Posterior vena cava (tissue), 2 donors: ENCODE measurements at regions not wholly inside any gene's neighbourhood (a gene's known extent, or its start where the extent isn't known, plus 50 kb on each side); places are given as distances from the start of the nearest gene placed in this dataset.
"Not testable (repeated sequence)": the region's sequence is repeated elsewhere in the genome, so short reads cannot be mapped to it uniquely, and the experiment has no call there.

Source experiments
- DNase-seq: peaks from one replicate; pipeline ENCODE4 v3.0.0-alpha.2; 2020; ENCODE audit warnings: low spot score
- intact Hi-C, 2 donors: fragments of 100-400 bp; cut with DNase I; formaldehyde crosslinking; loops; one replicate each; pipeline versions ENCODE4 v1.14.1 to v1.14.2; 2022 to 2023
- donor health status: DM: yes; HTN: yes; CAD: no.
- donor health status: DM: yes; HTN: yes; CAD: no.

DNA sequence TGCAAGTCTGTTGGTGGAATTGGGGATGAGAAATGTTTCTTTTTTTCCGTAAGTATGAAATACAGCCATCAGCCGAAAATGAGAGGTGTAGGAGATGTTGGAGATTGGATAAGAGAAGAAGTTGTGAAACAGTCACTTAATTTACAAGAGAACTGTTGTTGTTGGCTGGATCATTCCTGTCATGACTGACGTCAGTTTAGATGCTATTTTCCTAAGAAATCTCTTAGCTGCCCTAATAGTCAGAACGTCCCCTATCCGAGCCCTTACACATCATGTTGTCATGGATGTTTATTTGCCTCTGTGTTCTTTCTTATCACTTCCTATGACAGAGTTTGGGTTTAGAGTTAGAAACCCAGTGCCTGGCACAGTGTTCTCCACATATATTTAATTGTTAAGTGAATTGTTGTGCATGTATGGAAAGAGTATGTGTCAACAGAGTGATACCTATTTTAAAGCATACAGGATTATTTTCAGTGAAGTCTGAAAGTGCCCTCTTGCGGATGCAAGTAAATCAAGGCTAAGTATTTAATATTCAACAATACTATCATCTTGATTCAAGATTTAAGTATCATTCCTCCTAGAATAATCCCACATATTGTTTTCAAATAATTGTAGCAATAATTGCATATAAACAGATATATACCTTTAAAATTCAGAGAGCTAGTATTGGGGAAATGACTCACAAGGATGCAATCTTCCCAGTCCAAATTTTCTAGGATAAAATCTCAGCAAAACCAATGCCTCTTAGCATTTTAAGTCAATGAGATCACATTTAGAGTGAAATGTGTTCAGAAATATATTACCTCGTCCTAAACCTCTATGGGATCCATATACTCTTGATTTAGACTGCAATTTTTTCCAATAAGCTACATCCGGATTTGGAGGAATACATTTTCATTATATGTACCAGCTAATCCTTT, 309.9 kb upstream of the NOX3 start:
- intact Hi-C loops, result no loop called here
- no peak for DNase-seq

DNA sequence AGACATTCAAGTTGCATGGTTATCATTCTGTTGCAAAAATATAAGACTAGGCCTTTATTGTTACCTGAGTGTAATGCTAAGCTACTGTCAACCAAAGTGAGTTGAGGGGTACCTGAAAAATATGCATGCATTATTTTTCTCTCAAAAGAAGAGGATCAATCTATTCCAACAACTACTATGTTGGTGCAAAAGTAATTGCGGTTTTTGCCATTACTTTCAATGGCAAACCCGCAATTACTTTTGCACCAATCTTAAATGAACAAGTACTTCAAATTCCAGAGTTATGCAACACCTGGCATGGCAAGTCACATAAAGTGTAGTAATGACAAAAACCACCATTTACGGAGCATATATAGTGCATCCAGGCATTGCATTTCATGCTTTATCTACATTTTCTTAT, 307.0 kb upstream of the NOX3 start:
- DNase-seq, result no peak
- intact Hi-C loops, result no loop called here

DNA sequence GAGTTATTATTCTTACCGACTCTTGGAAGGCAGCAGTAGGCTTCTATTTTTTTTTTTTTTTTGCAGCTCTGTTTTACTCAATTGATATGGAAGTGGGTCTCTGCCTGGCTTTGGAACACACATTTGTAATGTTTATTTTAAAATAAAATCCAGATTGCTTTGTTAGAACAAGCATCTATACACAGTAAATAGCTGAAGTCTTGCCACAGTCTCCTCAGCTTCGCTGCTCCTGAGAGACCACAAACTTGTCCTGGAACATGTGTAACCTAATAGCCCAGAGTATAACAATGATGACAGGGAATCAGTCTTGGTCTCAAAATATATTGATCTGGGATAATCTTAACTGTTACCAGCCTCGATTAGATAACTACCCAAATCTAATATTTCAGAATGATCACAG, 299.8 kb upstream of the NOX3 start:
- intact Hi-C loops, result no loop called here
- DNase-seq, result no peak

DNA sequence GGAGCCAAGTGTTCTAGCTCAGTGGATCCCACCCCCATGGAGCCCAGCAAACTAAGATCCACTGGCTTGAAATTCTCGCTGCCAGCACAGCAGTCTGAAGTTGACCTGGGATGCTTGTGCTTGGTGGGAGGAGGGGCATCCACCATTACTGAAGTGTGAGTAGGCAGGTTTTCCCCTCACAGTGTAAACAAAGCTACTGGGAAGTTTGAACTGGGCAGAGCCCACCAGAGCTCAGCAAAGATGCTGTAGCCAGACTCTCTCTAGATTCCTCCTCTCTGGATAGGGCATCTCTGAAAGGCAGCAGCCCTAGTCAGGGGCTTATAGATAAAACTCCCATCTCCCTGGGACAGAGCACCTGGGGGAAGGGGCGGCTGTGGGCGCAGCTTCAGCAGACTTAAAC, 293.1 kb upstream of the NOX3 start:
- intact Hi-C loops, DNase-seq: not testable (repeated sequence)

DNA sequence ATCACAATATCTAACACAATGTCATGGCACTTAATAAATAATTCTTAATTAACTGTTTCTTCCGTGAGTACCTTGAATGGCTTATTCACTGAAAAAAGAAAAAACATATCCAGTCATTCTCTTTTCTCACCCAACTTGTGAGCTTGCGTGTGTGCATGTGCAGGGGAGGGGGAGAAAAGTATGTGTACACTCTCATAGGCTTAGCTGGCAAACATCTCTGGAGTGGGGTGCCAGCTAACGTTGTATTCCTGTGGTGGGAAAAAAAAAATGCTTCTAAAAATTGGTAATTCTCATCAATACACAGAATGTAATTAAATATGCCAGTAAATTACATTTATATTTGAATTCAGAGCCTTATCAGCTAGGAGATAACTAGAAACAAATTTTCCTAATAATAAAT, 291.9 kb upstream of the NOX3 start:
- intact Hi-C loops, result no loop called here
- no peak for DNase-seq

DNA sequence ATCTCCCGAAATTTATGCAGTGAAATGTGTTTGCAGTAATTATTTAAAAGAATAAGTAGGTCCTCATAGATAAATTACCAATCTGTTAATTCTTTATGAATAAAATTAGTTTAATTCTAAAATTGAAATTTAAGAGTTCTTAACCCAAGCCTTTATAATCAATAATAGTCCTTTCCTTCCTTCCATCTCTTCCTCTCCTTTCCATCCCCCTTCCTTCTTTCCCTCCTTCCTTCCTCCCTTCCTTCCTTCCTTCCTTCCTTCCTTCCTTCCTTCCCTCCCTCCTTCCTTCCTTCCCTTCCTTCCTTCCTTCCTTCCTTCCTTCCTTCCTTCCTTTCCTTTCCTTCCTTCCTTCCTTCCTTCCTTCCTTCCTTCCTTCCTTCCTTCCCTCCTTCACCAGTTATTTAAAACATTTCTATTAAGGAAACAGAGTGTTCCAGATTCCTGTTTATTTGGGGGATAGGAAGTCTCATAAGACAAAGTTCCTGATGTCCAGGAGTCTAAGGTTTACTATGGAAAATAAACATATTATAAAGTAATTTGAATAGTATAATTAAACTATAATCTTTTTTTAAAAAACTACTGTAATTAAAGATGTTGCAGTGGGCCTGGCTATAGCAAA, 285.3 kb upstream of the NOX3 start:
- intact Hi-C loops, result no loop called here
- DNase-seq, result no peak

DNA sequence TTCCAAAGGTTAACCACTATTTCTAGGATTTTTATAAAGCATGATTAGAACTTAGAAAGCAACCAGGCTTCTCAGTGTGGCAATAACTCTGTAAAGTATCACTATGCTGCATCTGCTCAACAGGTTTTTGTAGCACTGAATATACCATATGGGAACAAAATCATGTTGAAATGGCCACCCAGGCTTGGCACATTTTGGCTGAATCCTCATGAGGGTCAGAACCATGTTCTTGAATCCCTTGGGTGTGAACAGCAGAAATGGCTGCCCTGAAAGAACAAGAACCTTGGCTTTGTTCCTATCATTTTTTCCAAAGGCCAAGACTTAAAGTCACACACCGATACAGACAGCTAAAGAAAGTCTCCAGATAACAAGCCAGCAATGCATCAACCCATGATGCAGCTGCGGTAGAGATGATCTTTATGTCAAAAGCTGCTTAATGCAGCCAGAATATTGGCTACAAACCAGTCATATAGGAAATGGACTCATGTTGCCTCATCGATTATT, 283.0 kb upstream of the NOX3 start:
- no peak for DNase-seq
- intact Hi-C loops, result no loop called here

DNA sequence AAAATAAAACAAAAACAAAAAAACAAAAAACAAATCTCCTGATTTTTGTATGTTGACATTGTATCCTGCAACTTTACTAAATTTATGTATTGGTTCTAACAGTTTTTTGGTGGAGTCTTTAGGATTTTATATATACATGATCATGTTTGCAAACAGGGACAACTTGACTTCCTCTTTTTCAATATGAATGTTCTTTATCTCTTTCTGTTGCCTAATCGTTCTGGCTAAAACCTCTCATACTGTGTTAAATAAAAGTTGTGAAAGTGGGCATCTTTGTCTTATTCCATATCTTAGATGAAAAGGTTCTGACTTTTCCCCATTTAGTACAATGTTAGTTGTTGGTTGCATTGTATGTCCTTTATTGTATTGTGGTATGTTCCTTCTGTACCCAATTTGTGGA, 261.7 kb upstream of the NOX3 start:
- intact Hi-C loops, result no loop called here
- no peak for DNase-seq

DNA sequence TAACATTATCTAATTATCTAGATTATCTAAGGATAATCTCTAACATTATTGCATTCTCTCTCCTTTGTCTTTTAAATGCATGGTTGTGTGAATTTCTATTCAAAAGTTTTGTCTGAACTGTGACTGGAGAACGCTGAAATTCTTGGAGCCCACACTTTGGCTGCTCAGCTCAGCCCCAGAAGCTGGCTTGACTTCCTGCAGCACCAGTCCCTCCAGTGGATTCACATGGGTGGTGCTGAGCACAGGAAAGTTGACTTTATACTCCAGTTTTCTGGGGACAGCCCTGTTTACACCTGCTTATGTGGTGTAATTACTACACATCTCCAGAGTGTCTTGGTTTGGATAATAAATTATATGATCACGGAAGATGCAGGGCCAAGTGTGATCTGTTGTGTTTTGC, 255.1 kb upstream of the NOX3 start:
- intact Hi-C loops, result no loop called here
- DNase-seq, result no peak

DNA sequence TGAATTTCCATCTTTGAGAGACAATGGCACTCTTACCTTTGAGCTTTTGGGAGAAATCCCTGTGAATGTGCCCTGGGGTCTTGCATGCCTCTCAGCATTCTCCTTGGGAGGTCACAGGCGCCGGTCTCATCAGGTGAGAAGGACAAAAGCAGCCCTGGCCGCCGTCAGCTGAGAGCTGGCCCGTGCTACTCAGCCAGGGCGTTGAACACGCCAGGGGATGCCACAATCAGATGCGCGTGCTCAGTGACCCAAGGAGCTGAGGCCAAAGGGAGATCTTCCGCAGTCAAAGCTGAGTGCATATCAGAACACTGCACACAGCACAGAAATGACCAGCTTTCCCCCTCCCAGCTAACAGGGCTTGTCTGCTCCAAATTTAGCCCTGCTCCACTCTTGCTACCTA, 253.6 kb upstream of the NOX3 start:
- DNase-seq, result no peak
- intact Hi-C loops, result no loop called here

DNA sequence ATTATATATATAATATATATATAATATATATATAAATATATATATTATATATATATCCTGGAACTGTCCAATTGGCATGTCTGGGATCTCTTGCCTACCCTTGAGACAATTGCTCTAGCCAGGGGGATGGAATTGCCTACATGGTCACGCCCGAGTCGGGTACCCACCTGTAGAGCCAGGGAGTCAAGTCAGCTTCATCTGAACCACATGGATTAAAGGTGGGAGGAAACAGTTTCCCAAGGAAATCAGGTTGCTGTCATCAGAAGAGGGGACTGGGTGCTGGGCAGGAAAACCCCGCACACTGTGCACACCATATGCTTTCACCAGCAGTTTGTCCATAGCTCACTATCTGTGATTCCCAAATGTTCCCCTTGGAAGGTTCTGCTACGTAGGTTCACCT, 252.5 kb upstream of the NOX3 start:
- DNase-seq, result no peak
- intact Hi-C loops, result no loop called here

DNA sequence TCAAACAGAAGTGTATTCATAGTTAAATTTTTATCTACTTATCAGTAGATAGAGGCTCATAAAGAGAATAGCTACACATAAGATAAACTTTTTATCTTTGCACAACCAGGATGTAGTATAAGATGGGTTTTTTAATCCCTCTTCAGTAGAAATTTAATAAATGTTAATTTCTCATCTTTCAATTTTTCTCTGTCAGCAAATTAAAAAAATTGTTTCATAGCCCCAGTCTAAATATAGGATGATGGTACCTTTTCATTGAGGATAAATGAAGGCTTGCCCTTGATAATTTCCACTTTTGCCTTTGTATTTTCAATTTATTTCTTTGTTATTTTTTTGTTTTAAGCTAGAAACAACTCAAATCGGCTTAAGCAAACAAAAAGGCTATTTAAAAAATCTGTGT, 251.2 kb upstream of the NOX3 start:
- intact Hi-C loops, result no loop called here
- DNase-seq, result no peak

DNA sequence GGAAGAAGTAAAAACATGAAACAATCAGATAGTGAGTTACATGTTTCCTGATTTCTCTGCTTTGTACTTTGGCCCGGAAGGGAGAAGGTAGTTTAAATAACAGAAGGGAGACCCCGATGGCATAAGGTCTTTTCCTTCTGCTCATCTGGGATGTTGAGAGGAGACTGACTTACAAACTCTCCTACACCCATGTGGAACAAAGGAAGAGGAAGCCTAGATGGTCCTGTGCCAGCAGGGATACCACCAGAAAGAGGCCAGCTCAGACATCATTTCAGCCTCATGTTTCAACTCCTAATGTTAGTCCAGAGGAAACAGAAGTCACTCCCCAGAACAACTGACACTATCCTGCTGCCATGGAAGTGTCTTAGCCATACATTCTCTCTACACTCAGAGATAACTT, 250.7 kb upstream of the NOX3 start:
- DNase-seq, result no peak
- intact Hi-C loops, result no loop called here

DNA sequence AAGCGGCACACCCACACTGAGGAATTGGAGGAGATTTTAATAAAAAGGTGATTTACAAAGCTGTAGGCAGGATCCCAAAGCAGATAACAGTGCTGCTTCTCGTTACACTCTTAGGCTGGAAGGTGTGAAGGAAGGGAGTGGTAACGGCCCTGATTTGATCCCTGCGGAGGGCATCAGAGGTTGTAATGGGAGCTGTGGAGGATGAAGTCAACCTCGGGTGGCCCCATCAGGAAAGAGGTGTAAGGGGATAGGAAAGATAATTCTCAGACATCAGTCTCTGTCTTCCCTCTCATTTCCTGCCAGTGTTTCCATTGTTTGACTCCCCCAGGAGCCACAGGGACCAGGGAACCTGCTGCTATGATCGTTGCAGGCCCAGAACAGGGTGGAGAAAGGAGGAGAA, 245.7 kb upstream of the NOX3 start:
- DNase-seq, result no peak
- intact Hi-C loops, result no loop called here

DNA sequence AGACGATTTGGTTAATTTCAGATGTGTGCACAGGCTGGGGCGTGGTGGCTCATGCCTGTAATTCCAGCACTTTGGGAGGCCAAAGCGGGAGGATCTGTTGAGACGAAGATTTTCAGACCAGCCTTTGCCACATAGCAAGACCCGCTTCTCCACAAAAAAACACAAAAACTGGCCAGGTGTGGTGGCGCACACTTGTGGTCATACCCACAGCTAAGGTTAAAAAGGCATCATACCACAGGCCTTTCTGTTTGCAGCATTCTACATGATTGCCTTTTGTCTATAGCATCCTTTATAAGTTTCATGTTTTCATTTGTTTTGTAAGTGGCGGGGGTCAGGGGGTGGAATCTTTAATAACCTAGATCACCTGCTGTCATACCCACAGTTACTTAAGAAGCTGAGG, 239.9 kb upstream of the NOX3 start:
- intact Hi-C loops, result no loop called here
- DNase-seq, result no peak

DNA sequence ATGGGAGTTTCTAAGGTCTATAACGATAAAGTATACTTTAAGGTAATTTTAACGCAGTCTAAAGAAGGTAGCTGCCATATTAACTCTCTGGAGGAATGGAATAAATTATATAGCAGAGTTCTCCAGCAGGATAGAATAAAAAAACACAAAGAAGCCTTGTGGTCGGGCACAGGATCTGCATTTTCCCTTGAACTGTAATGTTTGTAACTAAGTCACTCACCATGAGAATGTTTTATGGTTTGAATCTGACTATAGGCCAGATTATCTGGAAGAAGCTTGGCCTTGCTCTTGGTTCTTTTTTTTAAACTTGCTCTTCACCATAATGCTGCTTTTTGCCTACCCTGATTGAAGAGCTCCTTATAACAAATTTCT, 238.8 kb upstream of the NOX3 start:
- intact Hi-C loops, result no loop called here
- no peak for DNase-seq

DNA sequence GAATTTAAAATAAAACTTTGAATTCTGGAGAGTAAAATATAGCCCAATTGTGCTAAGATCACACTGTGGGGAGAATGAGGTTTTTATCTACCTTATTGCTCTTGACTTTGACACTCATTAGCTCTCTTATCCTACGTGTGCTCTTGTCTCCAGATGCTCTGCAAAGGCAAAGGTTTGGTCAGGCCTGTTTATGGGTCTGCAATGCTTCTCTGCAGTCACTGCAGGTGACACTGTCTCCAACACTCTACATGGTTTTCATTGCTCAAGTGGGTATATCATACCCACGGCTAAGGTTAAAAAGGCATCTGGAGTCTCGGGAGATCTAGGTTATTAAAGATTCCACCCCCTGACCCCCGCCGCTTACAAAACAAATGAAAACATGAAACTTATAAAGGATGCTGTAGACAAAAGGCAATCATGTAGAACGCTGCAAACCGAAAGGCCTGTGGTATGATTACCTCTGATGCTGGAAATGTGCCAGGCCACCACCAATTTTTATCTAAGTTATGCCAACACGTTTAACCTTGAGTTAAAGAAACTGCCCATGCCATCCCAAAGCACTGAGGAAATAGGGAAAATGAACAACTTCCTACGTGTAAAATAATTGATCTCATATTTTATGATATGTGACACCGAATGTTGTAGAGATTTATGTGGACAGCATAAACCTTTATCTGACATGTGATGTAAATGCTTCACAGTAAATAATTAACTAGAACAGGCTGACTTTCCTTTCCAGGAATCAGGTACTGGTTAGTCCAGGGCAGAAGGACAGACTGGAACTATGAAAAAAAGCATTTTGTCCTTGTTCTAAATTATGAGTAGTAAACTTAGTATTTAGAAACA, 238.2 kb upstream of the NOX3 start:
- intact Hi-C loops, result loop anchor here in 1 of 2 donors (2.0 kb wide), 1 partner anchor 15 kb away; no protein-coding TSS in a partner anchor

DNA sequence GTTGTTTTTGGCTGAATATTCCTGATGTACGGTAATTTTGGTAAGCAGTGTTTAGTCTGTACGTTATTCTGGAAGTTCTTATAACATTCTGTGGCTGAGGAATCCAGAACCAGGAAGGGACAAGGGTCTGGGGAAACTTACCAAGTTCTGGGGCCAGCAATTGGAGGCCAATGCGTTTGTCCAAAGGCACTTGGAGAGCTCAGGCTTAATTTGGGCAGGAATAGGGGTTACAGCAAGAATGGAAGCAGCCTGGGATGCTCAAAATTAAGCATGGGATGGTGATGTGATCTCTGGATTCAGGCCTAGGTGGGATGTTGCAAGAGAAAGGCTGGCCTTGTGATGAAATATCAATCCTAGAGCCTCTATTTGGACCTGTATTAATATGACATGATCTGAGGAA, 235.2 kb upstream of the NOX3 start:
- intact Hi-C loops, result no loop called here
- no peak for DNase-seq

More for the DNA sequence above, 238.2 kb upstream of the NOX3 start:
- DNase-seq, result no peak

DNA sequence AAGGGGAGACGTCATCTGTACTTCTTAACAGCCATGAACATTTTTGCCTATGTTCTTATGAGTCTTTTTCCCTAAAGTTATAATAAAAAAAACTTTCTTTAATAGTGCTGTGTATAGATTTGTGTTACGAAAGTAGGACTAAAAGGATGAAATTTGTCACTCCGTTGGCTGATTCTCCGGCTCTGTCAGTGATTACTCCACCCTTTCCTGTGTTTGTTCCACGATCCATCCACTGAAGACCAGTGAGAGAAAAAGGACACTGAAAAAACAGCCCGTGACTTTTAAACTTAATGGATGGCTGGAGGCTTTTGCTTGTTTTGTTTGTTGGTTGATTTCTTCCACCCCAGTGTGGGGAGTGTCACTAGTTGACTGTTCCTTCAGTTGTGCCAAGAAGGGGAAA, 232.0 kb upstream of the NOX3 start:
- intact Hi-C loops, result no loop called here

More for the DNA sequence above, 232.0 kb upstream of the NOX3 start:
- no peak for DNase-seq
